IPS-15b (cell line): ENCODE measurements at regions not wholly inside any gene's neighbourhood (a gene's known extent, or its start where the extent isn't known, plus 50 kb on each side); places are given as distances from the start of the nearest gene placed in this dataset.

Source experiments
- H3K27me3 ChIP-seq: one replicate; pipeline ENCODE4 v1.6.1; 2013; ENCODE audit warnings: low read length; ENCODE audit not compliant: control insufficient read depth, insufficient read depth
- H3K36me3 ChIP-seq: one replicate; pipeline ENCODE4 v1.6.1; 2013; ENCODE audit warnings: low read length; ENCODE audit not compliant: control insufficient read depth, insufficient read depth
- H3K4me1 ChIP-seq: one replicate; pipeline ENCODE4 v1.6.1; 2013; ENCODE audit warnings: mild to moderate bottlenecking, low read length; ENCODE audit not compliant: control insufficient read depth, insufficient read depth
- H3K4me3 ChIP-seq: one replicate; pipeline ENCODE4 v1.5.1; 2013; ENCODE audit warnings: low read depth, low read length
- H3K9ac ChIP-seq: one replicate; pipeline ENCODE4 v1.6.1; 2013; ENCODE audit warnings: low read depth, mild to moderate bottlenecking, low read length
- H3K9me3 ChIP-seq: one replicate; pipeline ENCODE4 v1.6.1; 2013; ENCODE audit warnings: mild to moderate bottlenecking, low read length; ENCODE audit not compliant: control insufficient read depth, insufficient read depth

- Histone ChIP-seq H3K9me3 (no peaks in the 10 kb centered on the region), H3K27me3 (no peaks in the 10 kb centered on the region), H3K4me1 (no peaks in the 10 kb centered on the region), H3K9ac (no peak overlapping the region), H3K36me3 (no peaks in the 10 kb centered on the region), H3K4me3 (no peak overlapping the region)
Measured at GRCh38 chr17:15133143-15133542, 132.0 kb downstream of the PMP22 start.

- Histone ChIP-seq H3K4me3 (no peak overlapping the region), H3K36me3 (no peaks in the 10 kb centered on the region), H3K27me3 (no peaks in the 10 kb centered on the region), H3K9ac (no peak overlapping the region), H3K4me1 (no peaks in the 10 kb centered on the region), H3K9me3 (no peaks in the 10 kb centered on the region)
Measured at GRCh38 chr17:15130426-15130825, 134.7 kb downstream of the PMP22 start.

GRCh38 chr17:15129986-15130385 is 135.1 kb downstream of the PMP22 start:
- Histone ChIP-seq H3K36me3 (no peaks in the 10 kb centered on the region), H3K9me3 (no peaks in the 10 kb centered on the region), H3K9ac (no peak overlapping the region), H3K4me1 (no peaks in the 10 kb centered on the region), H3K27me3 (no peaks in the 10 kb centered on the region), H3K4me3 (no peak overlapping the region)

- Histone ChIP-seq H3K27me3 (no peaks in the 10 kb centered on the region), H3K9me3 (no peaks in the 10 kb centered on the region), H3K9ac (no peak overlapping the region), H3K4me3 (no peak overlapping the region), H3K4me1 (no peaks in the 10 kb centered on the region), H3K36me3 (no peaks in the 10 kb centered on the region)
Measured at GRCh38 chr17:15124746-15125145, 140.4 kb downstream of the PMP22 start.

- Histone ChIP-seq H3K4me3 (no peak overlapping the region), H3K27me3 (no peaks in the 10 kb centered on the region), H3K9ac (no peak overlapping the region), H3K9me3 (no peaks in the 10 kb centered on the region), H3K36me3 (no peaks in the 10 kb centered on the region), H3K4me1 (no peaks in the 10 kb centered on the region)
Measured at GRCh38 chr17:15124264-15124595, 140.9 kb downstream of the PMP22 start.

GRCh38 chr17:15123593-15124263 is 141.4 kb downstream of the PMP22 start:
- H3K27me3 ChIP-seq: no peaks in the 10 kb centered on the region
- H3K9me3 ChIP-seq: no peaks in the 10 kb centered on the region
- no peak overlapping the region for H3K9ac ChIP-seq
- H3K4me1 ChIP-seq: no peaks in the 10 kb centered on the region
- H3K36me3 ChIP-seq: no peaks in the 10 kb centered on the region
- H3K4me3 ChIP-seq: no peak overlapping the region

GRCh38 chr17:15122857-15123256 is 142.3 kb downstream of the PMP22 start:
- Histone ChIP-seq H3K4me1 (no peaks in the 10 kb centered on the region), H3K9ac (no peak overlapping the region), H3K27me3 (no peaks in the 10 kb centered on the region), H3K9me3 (no peaks in the 10 kb centered on the region), H3K36me3 (no peaks in the 10 kb centered on the region), H3K4me3 (no peak overlapping the region)

- no peaks in the 10 kb centered on the region for H3K4me1 ChIP-seq
- no peaks in the 10 kb centered on the region for H3K9me3 ChIP-seq
- H3K4me3 ChIP-seq: no peak overlapping the region
- no peaks in the 10 kb centered on the region for H3K36me3 ChIP-seq
- H3K9ac ChIP-seq: no peak overlapping the region
- no peaks in the 10 kb centered on the region for H3K27me3 ChIP-seq
Measured at GRCh38 chr17:15121426-15121825, 143.7 kb downstream of the PMP22 start.

- Histone ChIP-seq H3K27me3 (no peaks in the 10 kb centered on the region), H3K9me3 (peaks cover 5% of the 10 kb centered on the region)
Measured at GRCh38 chr17:15119968-15120367, 145.2 kb downstream of the PMP22 start.

GRCh38 chr17:15117239-15117638 is 147.9 kb downstream of the PMP22 start:
- Histone ChIP-seq H3K4me3 (no peak overlapping the region), H3K36me3 (no peaks in the 10 kb centered on the region), H3K9me3 (peaks cover 5% of the 10 kb centered on the region), H3K27me3 (no peaks in the 10 kb centered on the region), H3K4me1 (peaks cover 5% of the 10 kb centered on the region), H3K9ac (no peak overlapping the region)

More at GRCh38 chr17:15119968-15120367, 145.2 kb downstream of the PMP22 start:
- Histone ChIP-seq H3K9ac (no peak overlapping the region), H3K4me1 (no peaks in the 10 kb centered on the region), H3K4me3 (no peak overlapping the region), H3K36me3 (no peaks in the 10 kb centered on the region)

- no peaks in the 10 kb centered on the region for H3K27me3 ChIP-seq
- H3K36me3 ChIP-seq: no peaks in the 10 kb centered on the region
- H3K4me3 ChIP-seq: no peak overlapping the region
- H3K9me3 ChIP-seq: peaks cover 5% of the 10 kb centered on the region
- no peak overlapping the region for H3K9ac ChIP-seq
- H3K4me1 ChIP-seq: peaks cover 5% of the 10 kb centered on the region
Measured at GRCh38 chr17:15112846-15113617, 152.1 kb downstream of the PMP22 start.

GRCh38 chr17:15109608-15110007 is 155.5 kb downstream of the PMP22 start:
- Histone ChIP-seq H3K9ac (no peak overlapping the region), H3K4me1 (peaks cover 5% of the 10 kb centered on the region), H3K36me3 (no peaks in the 10 kb centered on the region), H3K27me3 (no peaks in the 10 kb centered on the region), H3K9me3 (no peaks in the 10 kb centered on the region), H3K4me3 (no peak overlapping the region)
